ENCODE measurements at regions not wholly inside any gene's neighbourhood (a gene's known extent, or its start where the extent isn't known, plus 50 kb on each side); places are given as distances from the start of the nearest gene placed in this dataset.

- TF ChIP-seq CTCF (conservative IDR thresholded peaks at IDR 0.05; ENCODE audit: low read length): no peak
- TF ChIP-seq EZH2phosphoT487 (IDR thresholded peaks at IDR 0.05; ENCODE audit: borderline replicate concordance, low read depth, low read length): no peak
These were observed 143.4 kb upstream of the EEF1E1 start for GRCh38 chr6:8245726-8246125.
